OCI-LY7 (cell line): ENCODE measurements at regions not wholly inside any gene's neighbourhood (a gene's known extent, or its start where the extent isn't known, plus 50 kb on each side); places are given as distances from the start of the nearest gene placed in this dataset.

Experiments used
- EZH2phosphoT487 ChIP-seq: fragments of 200-600 bp; sonication (generic); IDR thresholded peaks from 2 replicates; pipeline ENCODE4 v1.6.1; 2018; ENCODE audit warnings: low read depth, borderline replicate concordance, mild to moderate bottlenecking, mixed run types, antibody characterized with exemption, low read length, moderate library complexity, mixed read lengths
- TF ChIP-seq, protein P1 (sequence below): fragments of 200-600 bp; sonication (generic); conservative IDR thresholded peaks from 2 replicates; pipeline ENCODE4 v1.5.1; 2014; ENCODE audit warnings: mild to moderate bottlenecking, antibody characterized with exemption, low read length, moderate library complexity, mixed read lengths

DNA sequence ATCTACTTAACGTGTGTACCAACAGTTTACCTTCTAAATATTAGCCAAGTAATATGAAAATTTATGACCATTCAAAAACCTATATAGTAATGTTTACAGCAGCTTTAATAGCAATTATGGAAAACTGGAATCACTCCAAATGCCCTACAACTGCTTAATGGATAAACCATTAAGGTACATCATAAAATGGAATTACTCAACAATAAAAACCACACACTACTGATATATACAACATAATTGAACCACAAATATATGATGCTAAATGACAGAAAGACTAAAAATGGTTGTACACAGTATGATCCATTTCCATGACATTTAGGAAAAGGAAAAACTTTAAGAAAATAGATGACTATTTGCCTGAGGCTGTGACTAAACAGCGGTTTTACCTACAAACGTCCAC, 467.1 kb upstream of the EPHA6 start:
- TF ChIP-seq, protein P1, sequence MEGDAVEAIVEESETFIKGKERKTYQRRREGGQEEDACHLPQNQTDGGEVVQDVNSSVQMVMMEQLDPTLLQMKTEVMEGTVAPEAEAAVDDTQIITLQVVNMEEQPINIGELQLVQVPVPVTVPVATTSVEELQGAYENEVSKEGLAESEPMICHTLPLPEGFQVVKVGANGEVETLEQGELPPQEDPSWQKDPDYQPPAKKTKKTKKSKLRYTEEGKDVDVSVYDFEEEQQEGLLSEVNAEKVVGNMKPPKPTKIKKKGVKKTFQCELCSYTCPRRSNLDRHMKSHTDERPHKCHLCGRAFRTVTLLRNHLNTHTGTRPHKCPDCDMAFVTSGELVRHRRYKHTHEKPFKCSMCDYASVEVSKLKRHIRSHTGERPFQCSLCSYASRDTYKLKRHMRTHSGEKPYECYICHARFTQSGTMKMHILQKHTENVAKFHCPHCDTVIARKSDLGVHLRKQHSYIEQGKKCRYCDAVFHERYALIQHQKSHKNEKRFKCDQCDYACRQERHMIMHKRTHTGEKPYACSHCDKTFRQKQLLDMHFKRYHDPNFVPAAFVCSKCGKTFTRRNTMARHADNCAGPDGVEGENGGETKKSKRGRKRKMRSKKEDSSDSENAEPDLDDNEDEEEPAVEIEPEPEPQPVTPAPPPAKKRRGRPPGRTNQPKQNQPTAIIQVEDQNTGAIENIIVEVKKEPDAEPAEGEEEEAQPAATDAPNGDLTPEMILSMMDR: no peak
- no peak for TF ChIP-seq EZH2phosphoT487
